Colonic mucosa (tissue), 4 donors: ENCODE measurements at regions not wholly inside any gene's neighbourhood (a gene's known extent, or its start where the extent isn't known, plus 50 kb on each side); places are given as distances from the start of the nearest gene placed in this dataset.

Source experiments
- DNase-seq: peaks from one replicate; pipeline ENCODE4 v3.0.0-alpha.2; 2020
- H3K27ac ChIP-seq: fragments of 200-600 bp; one replicate; pipeline ENCODE4 v1.8.0; 2021
- H3K27me3 ChIP-seq: fragments of 200-600 bp; one replicate; pipeline ENCODE4 v1.8.0; 2021
- H3K36me3 ChIP-seq: fragments of 200-600 bp; one replicate; pipeline ENCODE4 v1.8.0; 2021
- H3K4me1 ChIP-seq: fragments of 200-600 bp; one replicate; pipeline ENCODE4 v1.8.0; 2021; ENCODE audit warnings: mild to moderate bottlenecking
- H3K4me3 ChIP-seq: fragments of 200-600 bp; one replicate; pipeline ENCODE4 v1.8.0; 2021
- H3K9ac ChIP-seq, 2 donors: one replicate each; pipeline ENCODE4 v1.7.0; 2013; ENCODE audit warnings: control low read depth in 2 of 2, low read depth in 2 of 2, low read length in 2 of 2
- H3K9me3 ChIP-seq: fragments of 200-600 bp; one replicate; pipeline ENCODE4 v1.8.0; 2021
- CTCF ChIP-seq: fragments of 200-600 bp; IDR thresholded peaks from one replicate; pipeline ENCODE4 v1.8.0; 2022; ENCODE audit warnings: antibody characterized with exemption, mild to moderate bottlenecking
- intact Hi-C: fragments of 100-400 bp; cut with DNase I; formaldehyde crosslinking; loops from one replicate; pipeline ENCODE4 v1.14.1; 2022
- donor health status: healthy.
- donor health status: DM: no; HTN: no; CAD: no.
- donor health status: DM: no; HTN: no; CAD: no.

- Histone ChIP-seq H3K4me3 (no peak overlapping the region), H3K9me3 (no peaks in the 10 kb centered on the region), H3K9ac (no peak overlapping the region), H3K27me3 (no peaks in the 10 kb centered on the region), H3K36me3 (no peaks in the 10 kb centered on the region), H3K27ac (no peak overlapping the region), H3K4me1 (no peaks in the 10 kb centered on the region)
- intact Hi-C loops = no loop called here
- DNase-seq = no peak
- TF ChIP-seq CTCF = no peak
Measured at GRCh38 chr13:107395927-107396662, 819.2 kb downstream of the LIG4 start.

- Histone ChIP-seq H3K4me3 (no peak overlapping the region), H3K4me1 (no peaks in the 10 kb centered on the region), H3K36me3 (no peaks in the 10 kb centered on the region), H3K27ac (no peak overlapping the region), H3K9ac (no peak overlapping the region), H3K9me3 (no peaks in the 10 kb centered on the region), H3K27me3 (no peaks in the 10 kb centered on the region)
- no peak for DNase-seq
- TF ChIP-seq CTCF = no peak
- intact Hi-C loops = no loop called here
Measured at GRCh38 chr13:107392205-107392604, 823.1 kb downstream of the LIG4 start.

GRCh38 chr13:107387525-107387924 is 819.6 kb upstream of the ARGLU1 start:
- no peak for DNase-seq
- H3K27me3 ChIP-seq = no peaks in the 10 kb centered on the region
- no peak overlapping the region for H3K27ac ChIP-seq
- no peak overlapping the region for H3K4me3 ChIP-seq
- no peaks in the 10 kb centered on the region for H3K4me1 ChIP-seq
- intact Hi-C loops = no loop called here
- H3K9me3 ChIP-seq = no peaks in the 10 kb centered on the region
- no peaks in the 10 kb centered on the region for H3K36me3 ChIP-seq
- H3K9ac ChIP-seq = no peak overlapping the region
- no peak for TF ChIP-seq CTCF

GRCh38 chr13:107379407-107380155 is 811.6 kb upstream of the ARGLU1 start:
- Histone ChIP-seq H3K27me3 (no peaks in the 10 kb centered on the region), H3K36me3 (no peaks in the 10 kb centered on the region), H3K9ac (no peak overlapping the region), H3K4me1 (no peaks in the 10 kb centered on the region), H3K27ac (no peak overlapping the region), H3K4me3 (no peak overlapping the region), H3K9me3 (no peaks in the 10 kb centered on the region)
- intact Hi-C loops = no loop called here
- no peak for DNase-seq
- TF ChIP-seq CTCF = no peak

- H3K9me3 ChIP-seq = no peaks in the 10 kb centered on the region
- H3K36me3 ChIP-seq = no peaks in the 10 kb centered on the region
- H3K4me1 ChIP-seq = no peaks in the 10 kb centered on the region
- no peak overlapping the region for H3K27ac ChIP-seq
- H3K9ac ChIP-seq = no peak overlapping the region
- intact Hi-C loops = no loop called here
- TF ChIP-seq CTCF = no peak
- no peak for DNase-seq
- no peak overlapping the region for H3K4me3 ChIP-seq
- no peaks in the 10 kb centered on the region for H3K27me3 ChIP-seq
Measured at GRCh38 chr13:107376341-107377125, 808.6 kb upstream of the ARGLU1 start.
